ENCODE measurements at regions not wholly inside any gene's neighbourhood (a gene's known extent, or its start where the extent isn't known, plus 50 kb on each side); places are given as distances from the start of the nearest gene placed in this dataset.

GRCh38 chr11:104630352-104630751, 267.9 kb downstream of the CASP12 start:
- ChIA-PET CTCF (no interaction called here), POLR2A (no interaction called here)
- no peak for TF ChIP-seq ZNF202 (tag by site-specific recombination; IDR thresholded peaks at IDR 0.05; ENCODE audit: borderline replicate concordance)
- TF ChIP-seq ZNF777 (tag by site-specific recombination; IDR thresholded peaks at IDR 0.05; ENCODE audit: borderline replicate concordance): no peak
- no peak for TF ChIP-seq ZNF514 (tag by site-specific recombination; IDR thresholded peaks at IDR 0.05)
- no peak for TF ChIP-seq YY1 (tag by site-specific recombination; IDR thresholded peaks at IDR 0.05)
- no peak for TF ChIP-seq ZNF221 (tag by site-specific recombination; IDR thresholded peaks at IDR 0.05; ENCODE audit: borderline replicate concordance)
- no peak for TF ChIP-seq ZNF580 (tag by site-specific recombination; IDR thresholded peaks at IDR 0.05)
- no peak for TF ChIP-seq PBX3 (CRISPR knock-in tag; IDR thresholded peaks at IDR 0.05)

GRCh38 chr11:104625246-104625645, 273.0 kb downstream of the CASP12 start:
- CTCF ChIA-PET: no interaction called here

More at GRCh38 chr11:104630352-104630751, 267.9 kb downstream of the CASP12 start:
- Histone ChIP-seq H3K9me3 (ENCODE audit: control insufficient read depth, insufficient read depth, low read depth, low read length) (no peaks in the 10 kb centered on the region), H3K4me1 (ENCODE audit: control insufficient read depth, insufficient read depth, low read length) (no peaks in the 10 kb centered on the region), H3K36me3 (ENCODE audit: control insufficient read depth in 2 of 2, insufficient read depth in 1 of 2, low read length in 2 of 2) (no peaks in the 10 kb centered on the region), H3K27ac (ENCODE audit: extremely low read depth, low read depth, low read length) (no peak overlapping the region), H3K4me3 (ENCODE audit: low read depth, low read length) (no peak overlapping the region)

More at GRCh38 chr11:104625246-104625645, 273.0 kb downstream of the CASP12 start:
- POLR2A ChIA-PET: no interaction called here
- H3K27ac ChIP-seq (ENCODE audit: extremely low read depth, low read depth, low read length): no peak overlapping the region
- no peak for TF ChIP-seq MYNN (tag by site-specific recombination; IDR thresholded peaks at IDR 0.05; ENCODE audit: borderline replicate concordance)
- no peak for TF ChIP-seq ZNF513 (tag by site-specific recombination; IDR thresholded peaks at IDR 0.05)
- no peak for TF ChIP-seq ZNF776 (tag by site-specific recombination; IDR thresholded peaks at IDR 0.05; ENCODE audit: borderline replicate concordance)
- TF ChIP-seq AEBP2 (tag by site-specific recombination; IDR thresholded peaks at IDR 0.05; ENCODE audit: borderline replicate concordance): no peak
- TF ChIP-seq BCL11A (tag by site-specific recombination; IDR thresholded peaks at IDR 0.05; ENCODE audit: low read depth): no peak
- TF ChIP-seq ZNF639 (tag by site-specific recombination; IDR thresholded peaks at IDR 0.05): no peak
- no peak for TF ChIP-seq ZNF529 (tag by site-specific recombination; IDR thresholded peaks at IDR 0.05; ENCODE audit: insufficient replicate concordance)
- H3K4me1 ChIP-seq (ENCODE audit: control insufficient read depth, insufficient read depth, low read length): no peaks in the 10 kb centered on the region
- no peaks in the 10 kb centered on the region for H3K9me3 ChIP-seq (ENCODE audit: control insufficient read depth, insufficient read depth, low read depth, low read length)
- no peaks in the 10 kb centered on the region for H3K36me3 ChIP-seq (ENCODE audit: control insufficient read depth in 2 of 2, insufficient read depth in 1 of 2, low read length in 2 of 2)
- no peak overlapping the region for H3K4me3 ChIP-seq (ENCODE audit: low read depth, low read length)

Measured in HEK293 (cell line).